ENCODE measurements at regions not wholly inside any gene's neighbourhood (a gene's known extent, or its start where the extent isn't known, plus 50 kb on each side); places are given as distances from the start of the nearest gene placed in this dataset.

- TF ChIP-seq CTCF (conservative IDR thresholded peaks at IDR 0.05; ENCODE audit: low read depth, low read length) (no peak), EZH2 (IDR thresholded peaks at IDR 0.05; ENCODE audit: borderline replicate concordance, low read depth, low read length, poor library complexity, severe bottlenecking) (no peak)
These were observed 252.6 kb upstream of the RMST start for GRCh38 chr12:97209997-97210396.

Measured in A673 (cell line).